H4 (cell line): ENCODE measurements at regions not wholly inside any gene's neighbourhood (a gene's known extent, or its start where the extent isn't known, plus 50 kb on each side); places are given as distances from the start of the nearest gene placed in this dataset.
"Not testable (repeated sequence)": the region's sequence is repeated elsewhere in the genome, so short reads cannot be mapped to it uniquely, and the experiment has no call there.

Source experiments
- DNase-seq: peaks from one replicate; pipeline ENCODE4 v3.0.0-alpha.2; 2015; ENCODE audit warnings: low spot score

DNA sequence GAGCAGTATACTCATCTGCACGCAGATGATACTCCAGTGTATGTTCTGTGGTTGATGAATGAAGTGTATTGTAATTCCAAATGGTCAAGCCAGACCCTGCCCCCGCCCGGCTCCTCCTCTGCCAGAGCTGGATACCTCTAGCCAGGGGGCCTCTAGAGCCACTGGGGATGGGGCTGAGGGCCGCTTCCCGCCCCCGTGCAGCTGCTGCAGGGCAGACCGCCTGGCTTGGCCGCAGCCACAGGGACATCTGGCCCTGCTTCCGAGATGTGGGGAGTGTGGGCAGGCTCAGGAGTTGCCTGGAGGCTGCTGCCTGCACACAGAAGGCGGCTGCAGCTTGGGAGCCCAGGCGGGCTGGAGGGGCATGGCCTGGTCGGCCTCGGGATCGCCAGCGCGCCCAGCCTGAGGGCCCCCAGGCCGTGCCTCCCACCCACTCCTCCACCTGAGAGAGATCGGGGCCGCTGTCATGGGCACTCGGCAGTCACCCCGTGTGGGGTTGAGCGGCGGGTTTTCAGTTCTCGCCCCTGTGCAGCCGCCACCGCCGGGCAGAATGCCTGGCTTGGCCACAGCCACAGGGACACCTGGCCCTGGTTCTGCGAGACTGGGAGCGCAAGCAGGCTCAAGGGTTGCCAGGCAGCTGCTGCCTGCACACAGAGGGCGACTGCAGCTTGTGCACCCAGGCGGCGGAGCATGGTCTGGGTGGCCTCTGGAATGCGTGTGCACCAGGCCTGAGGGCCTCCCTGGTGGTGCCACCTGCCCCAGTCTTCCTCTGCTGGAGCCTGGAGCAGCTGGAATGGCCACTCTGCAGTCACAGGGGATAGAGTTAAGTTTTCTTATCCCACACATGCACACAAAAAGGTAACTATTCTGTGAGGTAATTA, 1643.7 kb downstream of the SPATA31A7 start:
- DNase-seq: not testable (repeated sequence)

DNA sequence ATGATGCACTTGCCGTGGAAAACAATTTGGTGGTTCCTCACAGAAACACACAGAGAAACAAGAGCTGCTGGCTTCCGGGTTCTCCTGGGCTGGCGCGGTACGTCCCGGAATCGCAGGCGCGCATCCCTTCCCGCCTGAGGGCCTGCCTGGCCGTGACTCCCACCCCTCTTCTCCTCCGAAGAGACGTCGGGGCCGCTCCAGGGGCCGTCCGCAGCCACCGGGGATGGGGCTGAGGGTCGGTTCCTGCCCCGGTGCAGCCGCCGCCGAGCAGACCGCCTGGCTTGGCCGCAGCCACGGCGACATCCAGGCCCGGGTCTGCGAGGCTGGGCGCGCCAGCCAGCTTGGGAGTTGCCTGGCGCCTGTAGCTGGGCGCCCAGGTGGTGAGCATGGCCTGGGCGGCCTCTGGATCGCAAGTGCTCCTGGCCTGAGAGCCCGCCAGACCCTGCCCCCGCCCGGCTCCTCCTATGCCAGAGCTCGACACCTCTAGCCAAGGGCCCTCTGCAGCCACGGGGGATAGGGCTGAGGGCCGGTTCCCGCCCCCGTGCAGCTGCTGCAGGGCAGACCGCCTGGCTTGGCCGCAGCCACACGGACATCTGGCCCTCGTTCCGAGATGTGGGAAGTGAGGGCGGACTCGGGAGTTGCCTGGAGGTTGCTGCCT, 1647.5 kb downstream of the SPATA31A7 start:
- peak; percentile 6 for DNase-seq

DNA sequence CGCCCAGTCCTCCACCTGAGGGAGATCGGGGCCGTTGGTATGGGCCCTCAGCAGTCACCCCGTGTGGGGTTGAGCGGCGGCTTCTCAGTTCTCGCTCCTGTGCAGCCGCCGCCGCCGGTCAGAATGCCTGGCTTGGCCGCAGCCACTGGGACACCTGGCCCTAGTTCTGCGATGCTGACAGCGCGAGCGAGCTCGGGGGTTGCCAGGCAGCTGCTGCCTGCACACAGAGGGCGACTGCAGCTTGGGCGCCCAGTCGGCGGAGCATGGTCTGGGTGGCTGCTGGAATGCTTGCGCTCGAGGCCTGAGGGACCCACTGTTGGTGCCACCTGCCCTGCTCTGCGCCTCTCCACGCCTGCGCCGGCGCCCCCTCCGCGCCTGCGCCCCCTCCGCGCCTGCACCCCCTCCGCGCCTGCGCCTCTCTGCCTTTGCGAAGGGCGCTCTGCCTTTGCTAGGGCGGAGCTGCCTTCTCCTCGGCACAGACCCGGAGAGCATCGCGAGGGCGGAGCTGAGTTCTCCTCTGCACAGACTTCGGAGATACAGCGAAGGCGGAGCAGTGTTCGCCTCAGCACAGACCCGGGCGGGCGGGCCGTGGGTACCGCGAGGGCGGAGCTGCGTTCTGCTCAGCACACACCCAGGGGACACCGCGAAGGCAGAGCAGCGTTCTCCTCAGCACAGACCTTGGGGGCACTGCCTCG, 1648.3 kb downstream of the SPATA31A7 start:
- DNase-seq: peak; percentile 95

DNA sequence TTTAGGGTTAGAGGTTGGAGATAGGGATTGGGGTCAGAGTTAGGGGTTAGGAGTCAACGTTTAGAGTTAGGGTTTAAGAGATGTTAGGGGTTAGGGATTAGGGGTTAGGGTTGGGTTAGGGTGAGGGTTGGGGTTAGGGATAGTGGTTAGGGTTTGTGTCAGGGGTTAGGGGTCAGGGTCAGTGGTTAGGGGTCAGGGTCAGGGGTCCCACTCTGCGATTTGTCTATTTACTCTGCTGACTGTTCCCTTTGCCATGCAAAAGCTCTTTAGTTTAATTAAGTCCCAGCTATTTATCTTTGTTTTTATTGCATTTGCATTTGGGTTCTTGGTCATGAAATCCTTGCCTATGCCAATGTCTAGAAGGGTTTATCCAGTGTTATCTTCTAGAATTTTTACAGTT, 1649.3 kb downstream of the SPATA31A7 start:
- DNase-seq: not testable (repeated sequence)

DNA sequence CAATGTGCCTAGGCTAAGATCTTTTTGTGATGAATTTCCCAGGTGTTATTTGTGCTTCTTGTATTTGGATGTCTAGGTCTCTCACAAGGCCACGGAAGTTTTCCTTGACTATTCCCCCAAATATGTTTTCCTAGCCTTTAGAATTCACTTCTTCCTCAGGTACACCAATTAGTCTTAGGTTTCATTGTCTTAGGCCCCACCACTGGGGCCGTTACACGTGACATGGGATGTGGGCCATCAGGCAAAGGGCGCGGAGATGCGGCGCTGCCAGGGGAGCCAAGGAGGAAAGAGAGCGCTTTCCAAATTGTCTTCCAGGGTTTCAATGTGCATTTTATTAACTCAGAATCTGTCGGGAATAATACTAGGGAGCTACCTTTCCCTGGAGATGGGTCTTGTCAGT, 1653.3 kb downstream of the SPATA31A7 start:
- DNase-seq: not testable (repeated sequence)

DNA sequence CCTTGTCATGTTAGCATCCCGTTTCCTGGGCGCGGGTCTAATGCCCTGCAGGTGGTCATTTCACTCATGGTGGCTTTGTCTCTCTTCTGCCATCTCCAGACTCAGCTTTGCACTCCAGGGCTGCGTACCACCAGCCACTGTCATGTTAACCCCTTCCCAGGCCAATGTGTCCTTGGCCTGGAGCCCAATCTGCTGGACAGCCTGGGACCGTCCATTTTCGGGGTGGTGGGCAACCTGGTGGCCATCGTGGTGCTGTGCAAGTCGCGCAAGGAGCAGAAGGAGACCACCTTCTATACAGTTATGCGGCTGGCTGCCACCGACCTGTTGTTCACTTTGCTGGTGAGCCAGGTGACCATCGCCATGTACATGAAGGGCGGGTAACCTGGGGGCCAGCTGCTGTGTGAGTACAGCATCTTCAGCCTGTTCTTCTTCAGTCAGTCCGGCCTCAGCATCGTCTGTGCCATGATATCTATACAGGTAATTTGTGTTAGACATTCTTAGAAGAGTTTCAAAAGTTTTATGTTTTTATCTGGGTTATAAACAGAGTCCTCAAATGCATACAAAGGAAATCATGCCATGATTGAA, 1654.0 kb downstream of the SPATA31A7 start:
- not testable (repeated sequence) for DNase-seq

DNA sequence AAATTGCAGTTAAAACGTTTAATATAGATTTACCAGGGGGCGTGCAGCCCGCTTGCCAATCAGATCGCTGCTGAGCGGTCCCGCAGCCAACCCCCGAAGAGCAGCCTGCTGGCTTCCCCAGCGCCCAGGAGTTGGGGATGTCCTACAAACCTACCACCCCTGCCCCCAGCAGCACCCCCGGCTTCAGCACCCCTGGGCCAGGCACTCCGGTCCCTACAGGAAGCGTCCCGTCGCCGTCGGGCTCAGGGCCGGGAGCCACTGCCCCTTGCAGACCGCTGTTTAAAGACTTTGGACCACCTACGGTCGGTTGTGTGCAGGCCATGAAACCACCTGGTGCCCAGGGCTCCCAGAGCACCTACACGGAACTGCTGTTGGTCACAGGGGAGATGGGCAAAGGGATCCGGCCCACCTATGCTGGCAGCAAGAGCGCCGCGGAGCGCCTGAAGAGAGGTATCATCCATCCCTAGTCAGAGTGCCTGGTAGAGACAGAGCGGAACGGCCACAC, 1654.9 kb downstream of the SPATA31A7 start:
- DNase-seq: not testable (repeated sequence)

DNA sequence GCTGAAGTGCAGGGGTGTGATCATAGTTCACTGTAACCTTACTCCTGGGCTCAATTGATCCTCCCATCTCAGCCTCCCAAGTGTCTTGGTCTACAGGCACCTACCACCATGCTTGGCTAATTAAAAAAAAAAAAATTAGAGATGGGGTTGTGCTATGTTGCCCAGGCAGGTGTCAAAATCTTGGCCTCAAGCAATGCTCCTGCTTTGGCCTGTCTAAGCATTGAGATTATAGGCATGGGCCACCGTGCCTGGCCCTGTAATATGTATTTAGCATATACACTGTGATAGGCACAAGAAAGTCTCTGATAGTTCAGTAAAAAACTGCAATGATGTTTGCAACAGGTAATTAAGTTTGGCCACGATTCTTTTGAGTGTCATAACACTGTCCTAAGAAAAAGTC, 1658.4 kb downstream of the SPATA31A7 start:
- DNase-seq: not testable (repeated sequence)

DNA sequence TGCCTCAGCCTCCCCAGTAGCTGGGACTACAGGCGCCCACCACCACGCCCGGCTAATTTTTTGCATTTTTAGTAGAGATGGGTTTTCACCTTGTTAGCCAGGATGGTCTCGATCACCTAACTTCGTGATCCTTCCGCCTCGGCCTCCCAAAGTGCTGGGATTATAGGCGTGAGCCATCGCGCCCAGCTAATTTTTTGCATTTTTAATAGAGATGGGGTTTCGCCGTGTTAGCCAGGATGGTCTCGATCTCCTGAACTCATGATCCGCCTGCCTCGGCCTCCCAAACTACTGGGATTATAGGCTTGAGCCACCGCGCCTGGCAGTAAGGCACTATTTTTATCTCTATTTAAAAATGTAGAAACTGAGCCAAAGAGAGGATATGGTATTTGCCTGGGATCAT, 1660.2 kb downstream of the SPATA31A7 start:
- DNase-seq: not testable (repeated sequence)

DNA sequence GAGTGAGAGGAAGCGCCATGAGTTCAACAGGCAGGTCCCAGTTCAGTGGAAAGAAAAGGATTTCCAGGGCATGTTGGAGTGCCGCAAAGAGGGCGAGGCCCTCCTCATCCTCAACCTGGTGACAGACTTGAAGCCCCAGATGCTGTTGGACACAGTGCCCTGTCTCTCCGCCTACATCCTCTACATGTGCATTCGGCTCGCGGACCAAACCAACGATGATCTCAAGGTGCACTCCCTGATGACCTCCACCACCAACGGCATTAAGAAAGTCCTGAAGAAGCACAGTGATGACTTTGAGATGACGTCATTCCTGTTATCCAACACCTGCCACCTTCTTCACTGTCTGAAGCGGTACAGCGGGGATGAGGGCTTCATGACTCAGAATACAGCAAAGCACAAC, 1667.4 kb downstream of the SPATA31A7 start:
- not testable (repeated sequence) for DNase-seq

DNA sequence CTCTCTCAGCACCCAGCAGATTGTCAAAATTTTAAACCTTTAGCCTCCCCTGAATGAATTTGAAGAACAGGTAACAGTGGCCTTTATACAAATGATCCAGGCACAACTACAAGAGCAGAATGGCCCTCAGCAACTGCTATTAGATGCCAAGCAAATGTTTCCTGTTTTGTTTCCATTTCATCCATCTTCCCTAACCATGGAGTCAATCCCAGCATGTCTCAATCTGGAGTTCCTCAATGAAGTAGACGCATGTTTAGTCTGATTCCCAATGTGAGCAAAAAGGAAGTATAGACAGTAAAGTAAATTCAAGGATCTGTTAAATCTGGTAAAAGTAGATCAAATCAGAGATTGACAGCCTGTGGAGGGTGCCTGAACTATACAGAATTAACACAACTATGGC, 1668.4 kb downstream of the SPATA31A7 start:
- DNase-seq: not testable (repeated sequence)

DNA sequence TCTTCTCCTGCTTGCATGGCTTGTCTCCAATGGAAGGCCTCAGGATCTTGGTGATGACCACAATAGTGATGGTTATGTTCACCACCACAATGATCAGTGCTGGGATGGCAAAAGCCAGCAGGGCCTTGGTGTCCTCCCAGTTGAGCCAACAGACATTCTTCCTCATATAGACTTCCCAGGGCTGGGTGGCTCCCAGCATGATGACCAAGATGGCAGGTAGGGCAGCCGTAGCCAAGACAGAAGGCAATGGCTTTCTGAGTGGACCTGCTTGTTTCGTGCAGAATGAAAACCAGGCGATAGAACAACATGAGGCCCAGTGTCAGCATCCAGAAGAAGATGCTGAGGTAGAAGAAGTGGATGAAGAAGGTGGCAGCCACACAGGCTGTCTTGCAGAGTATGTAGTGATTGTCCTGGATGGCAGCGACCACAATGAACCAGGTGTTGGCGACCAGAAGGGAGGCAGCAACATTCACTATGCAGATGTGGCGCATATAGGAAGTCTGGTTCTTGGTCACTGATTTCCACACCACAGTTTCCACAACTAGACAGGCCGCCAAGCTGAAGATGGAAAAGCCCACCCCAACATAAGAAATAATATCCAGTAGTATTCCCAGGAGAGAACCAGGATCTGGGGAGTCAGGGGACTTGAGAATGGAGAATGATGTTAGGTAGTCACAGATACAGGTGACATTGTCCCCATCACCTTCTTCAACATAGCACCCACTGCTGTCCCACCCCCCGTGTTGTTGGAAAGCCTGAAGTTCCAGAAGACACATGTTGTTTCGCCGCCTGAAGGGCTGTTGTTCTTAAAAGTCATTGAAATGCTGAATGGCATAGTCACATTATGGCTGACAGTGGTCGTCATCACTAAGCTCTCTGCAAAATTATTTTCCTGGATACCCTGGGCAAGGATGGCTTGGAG, 1671.4 kb downstream of the SPATA31A7 start:
- not testable (repeated sequence) for DNase-seq

DNA sequence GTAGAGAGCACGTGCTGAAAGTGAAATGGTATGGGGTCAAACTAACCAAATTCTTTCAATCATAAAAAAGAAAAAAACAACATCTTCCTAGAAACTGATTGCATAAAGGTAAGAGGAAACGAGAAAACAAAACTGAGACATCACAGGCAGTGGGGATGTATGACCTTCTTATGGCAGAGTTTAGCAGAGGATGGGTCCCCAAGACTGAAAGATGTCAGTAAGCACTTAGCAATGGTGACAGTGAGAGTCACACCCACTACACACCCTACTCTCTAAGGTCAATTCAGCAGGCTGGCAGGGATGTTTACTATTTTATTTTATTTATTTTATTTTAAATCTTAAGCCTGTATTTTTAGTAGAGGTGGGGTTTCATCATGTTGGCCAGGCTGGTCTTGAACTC, 1672.3 kb downstream of the SPATA31A7 start:
- DNase-seq: not testable (repeated sequence)

DNA sequence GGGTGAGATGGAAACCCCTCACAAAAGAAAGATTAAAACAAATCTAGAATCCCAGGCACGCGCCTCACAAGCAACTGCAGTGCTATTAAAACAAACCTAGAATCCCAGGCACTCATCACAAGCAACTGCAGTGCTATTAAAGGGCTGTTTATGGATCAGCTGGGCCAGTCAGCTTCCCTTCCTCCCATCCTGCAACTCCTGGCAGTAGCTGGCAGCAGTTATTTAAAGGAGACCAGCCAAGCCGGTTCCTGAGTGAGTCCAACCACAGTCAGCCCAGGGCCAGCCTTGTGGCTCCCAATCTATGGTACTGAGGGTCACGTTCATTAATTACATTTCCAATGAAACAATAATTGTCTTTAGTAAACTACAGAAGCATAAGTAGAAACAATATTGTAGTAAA, 1673.5 kb downstream of the SPATA31A7 start:
- not testable (repeated sequence) for DNase-seq

DNA sequence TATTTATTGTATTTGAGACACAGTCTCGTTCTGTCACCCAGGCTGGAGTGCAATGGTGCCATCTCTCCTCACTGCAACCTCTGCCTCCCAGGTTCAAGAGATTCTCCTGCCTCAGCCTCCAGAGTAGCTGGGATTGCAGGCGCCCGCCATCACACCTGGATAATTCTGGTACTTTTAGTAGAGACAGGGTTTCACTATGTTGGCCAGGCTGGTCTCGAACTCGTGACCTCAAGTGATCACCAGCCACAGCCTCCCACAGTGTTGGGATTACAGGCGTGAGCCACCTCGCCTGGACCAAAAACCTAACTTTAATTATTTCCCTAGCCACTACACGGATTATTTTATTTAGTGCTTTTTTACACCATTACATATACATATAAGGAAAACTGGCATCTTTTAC, 1674.0 kb downstream of the SPATA31A7 start:
- DNase-seq: not testable (repeated sequence)

DNA sequence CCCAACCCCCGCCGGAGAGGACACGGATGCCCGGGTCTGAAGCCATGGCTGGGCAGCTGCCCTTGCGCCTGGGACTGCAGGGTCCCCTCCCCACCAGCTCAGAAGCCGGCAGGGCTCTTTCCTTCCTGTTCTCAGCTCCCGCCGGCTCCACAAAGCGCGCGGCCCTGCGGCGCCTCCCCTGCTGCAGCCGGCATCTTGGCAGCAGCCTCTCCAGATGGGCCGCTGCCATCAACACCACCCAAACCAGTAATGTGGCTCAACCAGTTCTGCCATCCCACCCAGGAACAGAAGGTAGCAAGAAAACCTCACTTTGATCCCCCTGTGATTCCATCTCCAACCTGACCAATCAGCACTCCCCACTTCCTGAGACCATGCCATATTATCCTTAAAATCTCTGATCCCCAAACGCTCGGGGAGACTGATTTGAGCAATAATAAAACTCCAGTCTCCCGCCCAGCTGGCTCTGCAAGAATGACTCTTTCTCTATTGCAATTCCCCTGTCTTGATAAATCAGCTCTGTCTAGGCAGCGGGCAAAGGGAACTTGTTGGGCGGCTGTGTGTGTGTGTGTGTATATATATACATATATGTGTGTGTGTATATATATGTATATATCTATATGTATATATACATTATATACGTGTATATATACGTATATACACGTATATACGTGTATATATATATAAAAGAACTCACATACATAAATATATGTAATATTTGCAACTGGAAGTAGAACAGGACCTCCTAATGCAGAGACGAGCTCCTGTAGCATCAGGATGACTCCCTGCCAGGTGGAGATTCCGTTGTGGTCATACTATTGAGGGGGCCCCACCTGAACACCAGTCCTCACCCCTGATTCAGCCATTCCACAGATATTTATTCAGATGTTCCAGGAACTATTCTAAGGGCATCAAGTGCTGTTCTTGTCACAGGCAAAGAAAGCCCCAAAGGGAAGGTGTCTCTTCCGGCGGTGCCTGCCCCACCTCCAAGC, 1674.9 kb downstream of the SPATA31A7 start:
- DNase-seq: not testable (repeated sequence)

DNA sequence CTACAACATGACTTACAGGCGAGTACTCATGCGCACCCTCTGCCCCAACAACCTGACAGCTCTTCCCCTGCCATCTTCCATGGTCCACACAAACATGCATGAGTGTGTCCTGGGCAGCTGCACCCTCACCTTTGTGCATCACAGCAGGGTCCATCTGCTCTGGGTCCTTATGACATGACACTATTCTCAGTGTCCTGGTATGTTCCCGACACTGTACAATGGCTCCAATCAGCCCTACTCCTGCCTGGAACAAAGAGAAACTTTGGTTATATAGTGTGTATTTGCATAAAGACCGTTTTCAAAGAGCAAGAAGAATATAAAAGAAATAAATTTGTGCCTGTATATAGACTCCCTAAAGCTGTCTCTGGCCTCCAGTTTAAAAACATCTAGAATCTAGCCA, 1679.2 kb downstream of the SPATA31A7 start:
- DNase-seq: not testable (repeated sequence)

DNA sequence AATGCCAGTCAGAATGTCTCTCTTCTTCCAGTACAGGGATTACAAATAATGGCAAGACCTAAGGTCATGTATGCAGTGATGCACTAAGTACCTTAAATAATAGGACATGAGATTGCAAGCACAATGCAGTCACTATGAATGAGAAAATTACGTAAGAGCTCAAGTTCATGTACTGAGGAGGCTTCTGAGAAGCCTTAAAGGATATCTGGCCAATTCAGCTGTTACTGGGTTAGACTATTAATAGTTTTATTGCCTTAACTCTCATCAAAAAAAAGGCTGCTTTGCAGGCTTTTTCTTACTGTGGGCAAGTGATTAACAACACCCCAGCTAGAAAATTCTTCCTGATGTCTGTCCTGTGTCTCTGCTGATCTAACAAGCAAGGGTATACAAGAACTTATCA, 1681.9 kb downstream of the SPATA31A7 start:
- not testable (repeated sequence) for DNase-seq

DNA sequence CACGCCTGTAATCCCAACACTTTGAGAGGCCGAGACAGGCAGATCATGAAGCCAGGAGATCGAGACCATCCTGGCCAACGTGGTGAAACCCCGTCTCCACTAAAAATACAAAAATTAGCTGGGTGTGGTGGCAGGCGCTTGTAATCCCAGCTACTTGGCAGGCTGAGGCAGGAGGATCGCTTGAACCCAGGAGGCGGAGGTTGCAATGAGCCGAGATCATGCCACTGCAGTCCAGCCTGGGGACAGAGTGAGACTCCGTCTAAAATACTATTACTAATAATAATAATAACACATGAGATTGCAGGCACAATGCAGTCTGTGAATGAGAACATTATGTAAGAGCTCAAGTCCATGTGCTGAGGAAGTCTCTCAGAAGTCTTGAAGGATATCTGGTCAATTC, 1684.4 kb downstream of the SPATA31A7 start:
- DNase-seq: not testable (repeated sequence)
